Activated naive CD4-positive, alpha-beta T cell treated with Interleukin-2 at 50 U/mL for 16 hours (primary cell): ENCODE measurements at regions not wholly inside any gene's neighbourhood (a gene's known extent, or its start where the extent isn't known, plus 50 kb on each side); places are given as distances from the start of the nearest gene placed in this dataset.
"Not testable (repeated sequence)": the region's sequence is repeated elsewhere in the genome, so short reads cannot be mapped to it uniquely, and the experiment has no call there.

Source experiments
- DNase-seq: peaks from one replicate; pipeline ENCODE4 v3.0.0-alpha.2; 2020

DNA sequence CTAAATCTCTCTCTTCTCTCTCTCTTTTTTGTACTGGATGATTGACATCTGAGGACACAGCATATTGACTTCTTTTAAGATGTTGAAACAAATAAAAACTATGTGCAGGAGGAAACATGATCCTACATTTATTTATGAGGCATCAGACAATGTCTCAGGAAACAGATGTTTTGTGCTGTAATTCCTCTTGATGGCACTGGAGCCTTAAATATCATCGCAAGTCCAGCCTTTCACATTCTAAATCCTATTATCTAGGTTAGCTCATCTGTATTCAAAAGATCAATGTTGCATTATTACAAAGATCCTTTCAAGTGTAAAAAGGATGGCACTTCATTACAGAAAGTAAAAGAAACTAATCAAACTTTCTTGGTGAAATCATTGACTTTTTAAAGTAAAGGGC is 63.9 kb downstream of the MAT2B start:
- no peak for DNase-seq

DNA sequence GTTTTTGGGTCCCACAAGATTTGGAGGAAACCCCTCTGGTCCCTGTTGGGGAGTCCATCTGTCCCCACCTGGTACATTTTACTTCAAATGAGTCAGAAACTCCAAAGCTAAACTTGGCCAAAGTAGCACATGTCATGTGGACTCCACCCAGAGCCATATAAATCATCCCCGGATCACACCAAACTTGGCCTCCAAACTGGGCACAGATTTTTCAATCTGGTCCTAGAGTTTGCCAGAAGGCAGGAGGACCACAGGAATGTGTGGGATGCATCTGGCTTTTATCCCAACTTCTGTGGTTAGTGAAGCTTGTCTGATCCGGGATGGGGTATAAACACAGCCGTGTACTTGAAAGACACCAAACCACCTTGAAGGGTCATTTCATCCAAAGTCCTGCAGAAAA is 66.3 kb downstream of the MAT2B start:
- no peak for DNase-seq

DNA sequence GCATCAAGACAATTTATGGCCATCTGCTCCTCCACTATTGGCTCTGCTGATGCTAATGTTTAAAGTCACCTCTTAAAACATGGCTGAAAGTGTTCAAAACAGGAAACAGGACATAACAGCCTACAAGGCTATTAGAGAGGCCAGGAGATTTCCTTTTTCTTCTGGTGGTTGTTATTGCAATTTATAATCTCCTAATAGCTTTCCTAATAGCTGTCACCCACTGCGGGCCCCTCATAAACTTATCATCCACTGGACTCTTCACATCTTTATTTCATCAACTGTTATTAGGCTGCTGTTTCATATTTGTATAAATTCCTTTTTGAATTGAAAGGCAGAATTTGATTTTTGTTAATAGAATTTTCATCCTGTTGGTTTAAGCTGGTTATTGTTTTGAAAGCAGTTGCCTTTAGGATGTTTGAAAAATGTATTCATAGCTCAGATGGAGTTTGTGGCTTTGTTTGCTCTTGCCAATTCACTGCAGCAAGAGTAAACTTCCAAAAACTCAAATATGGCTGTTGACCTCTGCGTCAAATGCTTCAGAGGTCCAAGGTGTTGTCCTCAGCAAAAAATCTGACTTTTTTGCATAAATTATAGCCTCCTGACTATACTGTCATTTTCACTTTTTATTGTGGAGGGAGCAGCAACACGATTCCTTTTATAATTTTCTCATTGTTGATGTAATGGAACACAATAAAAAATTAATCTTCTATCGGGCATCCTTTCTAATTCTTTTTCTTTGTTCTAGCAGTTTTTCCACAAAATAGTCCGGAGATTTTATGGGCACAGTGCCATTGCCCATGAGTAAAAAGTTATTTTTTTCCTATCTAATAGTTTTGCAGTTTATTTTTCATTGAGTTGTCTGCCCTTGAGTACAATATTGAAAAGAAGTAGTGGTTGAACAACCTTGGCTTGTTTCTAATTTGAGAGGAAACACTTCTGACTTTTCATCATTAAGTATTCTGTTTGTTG is 69.3 kb downstream of the MAT2B start:
- DNase-seq = no peak

DNA sequence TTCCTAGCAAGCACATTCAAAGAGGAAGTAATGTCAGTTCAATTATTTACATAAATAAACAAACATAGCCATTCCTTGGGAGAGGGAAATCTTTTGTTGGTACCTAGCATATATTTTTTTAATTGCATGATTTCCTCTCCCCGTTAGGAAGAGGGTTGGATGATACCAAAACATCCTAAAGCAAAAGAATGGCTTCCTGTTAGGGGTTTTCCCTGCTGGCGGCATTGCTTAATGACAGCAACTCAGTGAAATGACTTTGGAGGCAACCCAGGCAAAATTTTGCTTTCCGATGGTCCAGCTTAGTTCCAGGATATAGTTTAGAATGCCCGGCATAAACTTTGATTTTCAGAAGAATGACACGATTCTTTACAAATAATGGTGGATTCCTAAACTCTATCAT is 73.2 kb downstream of the MAT2B start:
- no peak for DNase-seq

DNA sequence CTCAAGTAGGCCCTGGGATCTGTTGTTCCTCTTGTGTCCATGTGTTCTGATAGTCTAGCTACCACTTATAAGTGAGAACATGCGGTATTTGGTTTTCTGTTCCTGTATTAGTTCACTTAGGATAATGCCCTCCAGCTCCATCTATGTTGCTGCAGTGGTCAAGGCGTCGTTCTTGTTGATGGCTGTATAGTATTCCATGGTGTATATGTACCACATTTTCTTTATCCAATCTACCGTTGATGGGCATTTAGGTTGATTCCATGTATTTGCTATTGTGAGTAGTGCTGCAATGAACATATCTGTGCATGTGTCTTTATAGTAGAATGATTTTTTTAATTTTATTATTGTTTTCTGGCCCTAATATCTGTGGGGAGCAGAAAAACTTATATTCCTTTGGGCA is 74.3 kb downstream of the MAT2B start:
- DNase-seq = no peak

DNA sequence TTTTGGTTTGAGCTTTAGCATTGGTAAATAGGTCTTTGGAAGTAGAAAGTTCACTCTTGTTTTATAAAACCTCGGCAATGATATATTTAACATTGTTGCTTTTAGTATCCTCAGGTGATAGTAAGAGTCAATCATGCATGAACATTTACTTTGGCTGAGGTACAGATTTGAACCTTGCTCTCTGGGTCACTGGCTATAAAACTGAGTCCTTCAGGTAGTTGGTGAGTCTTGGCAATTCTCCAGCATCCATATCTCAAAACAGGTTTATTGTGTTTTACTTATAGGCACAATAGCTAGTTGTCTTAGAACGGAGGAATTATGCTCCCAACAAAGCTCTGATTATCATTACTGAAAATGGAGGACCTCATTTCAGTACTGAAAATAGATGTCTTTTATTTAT is 75.1 kb downstream of the MAT2B start:
- no peak for DNase-seq

DNA sequence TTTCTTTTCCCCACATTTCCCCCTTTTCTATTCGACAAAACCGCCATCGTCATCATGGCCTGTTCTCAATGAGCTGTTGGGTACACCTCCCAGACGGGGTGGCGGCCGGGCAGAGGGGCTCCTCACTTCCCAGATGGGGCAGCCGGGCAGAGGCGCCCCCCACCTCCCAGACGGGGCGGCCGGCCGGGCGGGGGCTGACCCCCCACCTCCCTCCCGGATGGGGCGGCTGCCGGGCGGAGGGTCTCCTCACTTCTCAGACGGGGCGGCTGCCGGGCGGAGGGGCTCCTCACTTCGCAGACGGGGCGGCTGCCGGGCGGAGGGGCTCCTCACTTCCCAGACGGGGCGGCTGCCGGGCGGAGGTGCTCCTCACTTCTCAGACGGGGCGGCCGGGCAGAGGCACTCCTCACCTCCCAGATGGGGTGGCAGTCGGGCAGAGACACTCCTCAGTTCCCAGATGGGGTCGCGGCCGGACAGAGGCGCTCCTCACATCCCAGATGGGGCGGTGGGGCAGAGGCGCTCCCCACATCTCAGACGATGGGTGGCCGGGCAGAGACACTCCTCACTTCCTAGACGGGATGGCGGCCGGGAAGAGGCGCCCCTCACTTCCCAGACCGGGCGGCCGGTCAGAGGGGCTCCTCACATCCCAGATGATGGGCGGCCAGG is 78.2 kb downstream of the MAT2B start:
- not testable (repeated sequence) for DNase-seq

DNA sequence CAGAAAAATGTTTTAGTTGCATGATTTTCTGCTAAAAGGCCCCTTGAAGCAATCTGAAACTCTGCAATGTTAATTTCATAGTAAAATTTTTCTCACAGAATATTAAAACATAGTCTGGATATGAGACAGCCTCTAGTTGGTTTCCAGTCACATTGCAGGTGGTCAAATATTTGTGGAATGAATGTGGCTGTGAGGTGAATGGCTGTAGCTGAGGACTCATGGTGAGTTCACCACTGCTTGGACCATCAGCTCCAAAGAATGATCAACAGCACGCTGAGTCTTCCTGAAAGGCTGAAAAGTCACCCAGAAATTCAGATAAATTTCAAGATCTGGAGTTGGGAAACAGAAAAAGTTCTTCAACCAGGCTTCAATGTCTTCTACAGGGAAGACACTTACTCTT is 79.8 kb downstream of the MAT2B start:
- no peak for DNase-seq

DNA sequence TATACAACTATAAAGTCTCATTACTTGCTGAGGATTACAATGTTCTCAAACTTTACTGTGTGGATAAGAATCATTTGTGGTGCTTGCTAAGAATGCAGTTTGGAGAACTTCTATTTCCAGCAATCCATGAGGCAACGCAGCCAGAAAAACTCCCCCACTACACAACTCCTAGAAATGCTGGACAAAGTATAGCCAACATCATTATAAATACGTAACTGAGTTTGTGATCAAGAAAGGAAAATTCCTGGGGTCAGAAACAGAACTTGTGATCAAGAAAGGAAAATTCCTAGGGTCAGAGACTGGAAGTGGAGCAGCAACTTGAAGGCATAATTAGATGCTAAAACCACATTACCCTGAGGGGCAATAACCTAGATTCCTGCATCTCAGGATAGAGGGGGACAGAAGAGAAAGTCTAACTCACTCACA is 81.1 kb downstream of the MAT2B start:
- DNase-seq = no peak

DNA sequence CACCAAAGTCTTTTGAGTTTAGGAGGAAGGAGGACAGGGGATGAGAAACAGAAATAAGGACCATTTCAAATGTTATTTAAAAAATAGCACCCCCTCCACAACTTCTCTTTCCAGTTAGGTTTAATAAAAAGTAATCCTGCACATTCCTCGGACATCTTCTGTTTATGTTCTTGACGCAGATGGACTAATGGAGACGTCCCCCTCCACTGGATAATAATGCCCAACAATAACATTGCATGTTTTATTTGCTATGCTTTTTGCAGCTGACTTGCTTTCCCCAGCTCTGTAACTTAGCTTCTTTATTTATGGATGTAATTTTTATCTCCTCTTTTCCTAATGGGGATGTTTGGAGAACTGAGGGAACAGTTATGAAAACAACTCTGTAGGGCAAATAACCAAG is 89.5 kb downstream of the MAT2B start:
- DNase-seq = no peak

DNA sequence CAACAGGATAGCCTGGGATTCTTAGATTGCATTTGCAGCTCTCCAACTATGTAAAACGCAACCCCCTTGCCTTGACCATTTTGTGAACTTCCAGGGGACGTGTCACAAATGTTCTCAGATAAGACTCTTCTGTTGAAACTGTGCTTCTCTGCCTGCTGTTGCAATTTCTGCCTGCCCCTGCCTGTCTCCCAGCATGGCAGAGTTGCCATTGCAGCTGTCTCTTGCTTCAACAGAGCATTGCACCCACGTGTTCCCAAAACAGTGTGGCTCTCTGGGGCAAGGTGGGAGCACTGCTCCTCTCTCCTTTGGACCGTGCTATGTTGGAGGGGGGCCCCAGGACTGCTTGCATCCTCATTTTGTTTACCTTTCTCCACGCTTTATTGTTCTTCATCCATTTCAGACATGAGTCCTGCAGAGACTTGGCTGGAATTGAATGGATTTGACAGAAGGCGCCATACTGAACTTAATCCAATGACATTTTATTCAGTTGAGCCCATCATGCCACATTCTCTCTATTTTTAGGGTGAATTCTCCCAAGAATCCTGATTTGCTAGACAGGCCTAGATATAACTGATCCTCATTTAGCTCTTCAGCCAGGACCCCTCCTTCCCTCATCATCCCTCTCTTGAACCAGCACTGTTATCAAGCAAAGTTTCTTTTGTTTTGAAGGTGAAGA is 90.7 kb downstream of the MAT2B start:
- DNase-seq = no peak

DNA sequence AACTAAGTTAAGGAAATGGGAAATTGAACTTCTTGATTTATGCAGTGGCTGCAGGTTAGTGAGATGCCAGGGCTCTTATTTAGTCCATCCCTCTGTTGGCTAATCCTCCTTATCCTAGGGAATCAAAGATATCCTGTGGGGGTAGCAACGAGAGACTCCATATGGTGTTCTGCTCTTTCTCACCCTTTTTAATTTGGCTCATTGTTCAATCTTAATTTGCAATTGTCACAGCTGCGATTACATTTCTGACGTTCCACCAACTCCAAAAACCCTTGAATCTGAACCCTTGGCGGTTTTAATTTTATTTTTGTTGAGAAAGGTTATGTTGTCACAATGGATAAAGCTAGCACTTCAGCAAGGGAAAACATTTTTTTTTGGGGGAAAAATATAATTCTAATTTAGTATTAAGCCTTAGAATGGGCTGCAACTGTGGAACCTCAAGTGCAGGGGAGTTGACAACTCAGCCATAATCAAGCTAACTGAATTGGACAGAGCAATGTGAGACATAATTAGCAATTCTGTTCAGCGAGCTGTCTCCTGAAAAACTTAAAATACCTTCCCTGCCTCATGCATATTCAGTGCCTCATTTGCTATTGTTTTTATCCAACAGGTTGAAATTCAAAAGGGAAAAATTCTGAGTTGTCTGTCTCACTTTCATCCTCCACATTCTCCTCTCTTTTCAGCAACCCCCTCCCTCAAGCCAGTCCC is 91.3 kb downstream of the MAT2B start:
- no peak for DNase-seq

DNA sequence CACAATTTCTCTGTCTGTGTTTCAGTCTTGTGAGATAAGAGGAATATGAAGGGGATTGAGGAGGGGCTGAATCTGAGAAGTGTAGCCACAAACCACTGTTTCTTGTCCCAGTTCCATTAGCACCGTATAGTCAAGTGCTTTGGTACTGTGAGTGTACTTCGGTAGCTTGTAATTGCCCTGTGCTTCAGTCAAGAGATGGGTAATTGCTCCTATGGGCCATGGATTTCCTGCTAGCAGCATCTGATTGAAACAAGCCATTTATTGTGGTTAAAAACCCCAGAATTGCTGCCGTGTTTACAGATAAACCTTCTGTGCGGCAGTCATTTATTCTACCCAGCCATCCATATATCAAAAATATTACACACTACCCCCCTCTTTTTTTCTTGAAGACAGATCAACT is 98.6 kb downstream of the MAT2B start:
- DNase-seq = no peak

DNA sequence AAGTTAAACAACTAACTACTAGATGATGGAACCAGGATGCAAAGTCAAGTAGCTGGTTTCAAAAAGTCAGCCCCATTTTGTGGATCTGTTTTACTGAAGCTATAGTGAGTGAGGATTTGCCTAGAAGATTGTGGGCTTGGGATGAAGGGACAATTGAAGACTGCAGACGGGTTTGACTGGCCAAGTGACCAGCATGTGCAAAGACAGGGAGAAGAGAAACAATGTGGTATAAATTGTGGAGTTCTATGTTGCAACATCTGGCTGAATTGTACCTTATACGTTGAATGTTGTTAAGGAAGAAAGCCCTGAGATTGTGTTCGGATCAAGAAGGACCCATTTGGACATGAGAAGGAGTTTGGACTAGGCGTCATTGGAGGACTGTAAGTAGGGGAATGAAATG is 101.8 kb downstream of the MAT2B start:
- no peak for DNase-seq

DNA sequence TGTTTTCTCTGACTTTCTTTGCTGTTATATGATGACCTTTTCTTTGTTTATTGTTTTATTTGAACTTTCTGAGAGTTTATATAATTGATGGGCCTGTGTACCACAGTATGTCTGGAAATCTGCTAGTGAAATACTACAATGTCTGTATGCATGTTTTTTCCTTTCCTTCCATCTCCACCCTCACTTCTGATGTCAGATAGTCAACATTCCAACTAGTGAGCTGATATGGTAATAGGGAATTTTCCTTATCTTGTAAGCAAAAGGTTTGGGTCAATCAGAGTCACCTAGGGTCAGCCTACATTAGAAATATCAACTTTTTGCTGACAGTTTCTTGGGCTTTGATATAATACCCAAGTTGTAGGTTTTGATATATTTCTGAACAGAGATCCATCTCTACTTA is 103.2 kb downstream of the MAT2B start:
- no peak for DNase-seq

DNA sequence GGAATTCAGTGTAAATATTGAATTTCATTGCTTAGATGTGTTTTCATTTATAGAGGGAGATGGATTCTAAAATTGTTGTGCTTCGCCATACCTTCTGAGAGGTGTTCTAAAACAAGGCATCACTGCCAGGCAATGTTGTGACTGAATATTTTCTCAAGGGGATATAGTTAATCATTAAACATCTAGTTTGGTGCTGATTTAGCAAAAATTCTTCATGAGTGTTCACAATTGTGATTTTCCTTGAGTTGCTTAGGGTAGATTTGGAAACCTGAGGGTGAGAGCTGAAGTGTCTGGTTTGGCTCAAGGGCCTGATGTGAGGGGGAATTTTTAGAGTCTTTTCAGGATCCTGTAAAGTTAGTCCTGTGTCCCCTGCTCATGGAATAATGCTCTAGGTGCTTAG is 104.5 kb downstream of the MAT2B start:
- DNase-seq = no peak

DNA sequence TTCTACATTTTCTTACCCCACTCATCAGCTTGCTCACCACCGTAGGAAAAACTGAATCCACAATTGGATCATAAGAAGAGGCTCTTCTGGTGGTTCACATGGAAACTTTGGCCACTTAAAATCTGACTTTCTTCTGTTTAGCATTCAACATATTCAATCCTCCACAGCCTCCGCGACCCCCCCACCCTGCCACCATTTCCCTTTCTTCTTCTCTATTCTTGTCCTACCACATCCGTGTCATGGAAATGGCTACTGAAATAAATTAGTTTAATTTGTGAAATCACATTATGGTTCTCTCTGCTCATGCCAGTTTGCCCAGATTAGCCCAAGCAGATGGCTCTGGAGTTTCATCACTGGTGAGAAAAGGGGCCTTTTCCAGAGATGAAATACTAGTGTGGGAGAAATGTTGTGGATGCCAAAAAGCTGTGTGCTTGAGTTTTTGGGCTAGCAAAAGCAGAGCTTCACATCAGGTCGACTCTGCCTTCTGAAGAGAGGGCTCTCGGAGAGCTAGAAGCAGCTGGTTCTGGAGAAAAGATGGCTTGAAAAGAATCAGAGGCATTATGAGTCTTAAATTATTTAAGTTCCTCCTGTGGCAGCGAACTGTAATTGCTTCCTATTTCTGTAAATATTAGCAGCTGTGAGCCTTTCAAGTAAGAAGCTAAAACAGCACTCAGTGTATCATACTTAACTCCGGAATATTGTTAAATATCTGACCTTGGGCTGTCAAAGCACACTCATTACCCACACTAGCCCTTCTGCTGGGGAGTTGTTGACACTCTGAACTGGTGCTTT is 107.1 kb downstream of the MAT2B start:
- DNase-seq = no peak

DNA sequence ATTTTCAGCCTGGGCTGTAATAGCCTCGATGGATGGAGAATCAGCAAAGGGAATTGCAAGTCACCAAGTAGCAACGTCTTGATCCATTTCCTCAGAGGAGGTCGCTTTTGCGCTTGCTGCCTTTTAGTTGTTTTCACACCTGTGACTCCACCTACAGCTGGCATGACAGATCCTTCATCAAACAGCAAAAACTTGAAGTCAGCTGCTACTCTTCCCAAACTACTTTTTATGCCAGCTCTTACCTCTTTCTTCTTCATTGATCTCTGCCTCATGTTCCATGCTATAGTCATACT is 107.7 kb downstream of the MAT2B start:
- DNase-seq = no peak

DNA sequence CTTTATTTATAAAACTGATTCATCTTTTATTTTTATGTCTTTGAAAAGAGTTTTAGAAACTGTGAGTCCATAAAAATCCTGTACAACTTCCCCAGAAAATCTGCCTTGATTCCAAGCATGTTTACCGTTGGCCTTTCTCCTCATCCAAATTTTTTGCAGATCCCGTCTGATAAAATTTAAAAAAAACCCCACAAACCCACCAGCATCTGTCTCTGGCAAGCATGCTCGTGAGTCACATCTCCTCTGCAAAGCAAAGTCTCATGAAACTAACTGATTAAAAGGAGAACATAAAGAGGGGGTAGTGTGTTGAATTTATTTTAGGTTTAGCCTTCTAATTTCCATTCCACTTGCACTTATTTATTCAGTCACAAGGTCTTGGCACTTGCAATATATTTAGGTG is 109.4 kb downstream of the MAT2B start:
- no peak for DNase-seq

DNA sequence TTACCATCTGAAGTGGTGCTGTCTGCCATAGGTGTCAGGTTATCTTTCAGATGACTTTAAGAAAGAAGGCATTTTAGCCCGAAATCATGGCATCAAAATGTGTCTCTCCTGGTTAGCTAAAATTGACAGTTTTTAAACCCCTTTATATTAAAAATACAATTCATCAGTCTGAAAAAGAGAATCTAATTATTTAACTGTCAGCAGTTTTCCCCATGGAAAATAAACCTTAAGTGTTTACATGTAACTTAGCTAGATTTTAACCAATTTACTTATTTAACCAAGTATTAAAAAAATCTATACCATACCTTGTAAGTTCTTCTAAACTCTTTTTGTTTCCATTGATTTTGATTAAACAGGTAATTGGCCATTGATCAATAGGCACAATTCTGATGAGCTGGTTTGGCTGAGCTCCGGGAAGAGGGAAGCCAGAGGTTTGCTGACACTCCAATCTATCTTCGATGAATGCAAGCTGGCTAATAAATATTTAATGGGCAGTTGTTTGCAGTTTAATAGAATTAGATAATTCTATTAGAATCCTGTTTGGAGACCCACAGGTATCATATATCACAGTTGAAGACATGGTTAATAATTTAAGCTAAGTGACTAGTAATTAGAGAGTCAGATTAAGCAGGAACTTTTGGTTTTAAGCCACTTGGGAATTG is 114.0 kb downstream of the MAT2B start:
- no peak for DNase-seq

DNA sequence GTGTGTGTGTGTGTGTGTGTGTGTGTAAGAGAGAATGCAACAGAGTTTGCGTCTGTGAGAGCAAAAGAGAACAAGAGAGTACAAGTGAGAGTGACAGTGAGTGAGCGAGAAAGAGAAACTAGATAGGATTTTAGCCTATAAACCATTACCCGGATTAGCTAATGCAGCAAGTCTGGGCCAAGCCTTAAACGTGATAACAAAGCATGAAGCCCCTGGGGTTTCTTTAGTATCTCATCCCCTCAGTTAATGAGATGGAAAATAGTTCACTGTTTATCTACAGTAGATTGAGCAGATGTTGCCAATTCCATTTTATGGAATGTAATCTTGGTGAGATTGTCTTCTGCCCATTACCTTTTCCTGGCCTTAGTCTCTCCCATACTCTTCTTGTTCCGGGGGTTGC is 114.5 kb downstream of the MAT2B start:
- DNase-seq = no peak

DNA sequence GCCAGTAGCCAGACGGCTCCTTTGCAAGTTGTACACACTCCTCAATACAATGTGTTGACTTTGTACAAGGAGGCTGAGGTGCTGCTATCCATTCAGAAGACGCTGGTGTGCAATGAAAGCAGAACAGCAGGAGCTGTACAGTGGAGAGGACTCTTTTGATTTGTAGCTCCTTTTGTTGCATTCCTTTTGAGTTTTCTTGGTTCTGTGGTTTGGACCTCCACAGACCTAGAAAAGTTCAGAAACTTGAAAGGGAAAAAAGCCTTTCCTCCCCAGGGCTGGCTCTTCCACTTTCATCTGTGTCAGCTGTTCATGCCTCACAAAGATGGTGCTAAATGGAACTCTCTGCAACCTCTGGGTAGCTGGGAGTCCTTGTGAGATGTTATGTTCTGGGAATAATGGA is 117.4 kb downstream of the MAT2B start:
- DNase-seq = no peak
